Liver (tissue), 3 donors: ENCODE measurements at regions not wholly inside any gene's neighbourhood (a gene's known extent, or its start where the extent isn't known, plus 50 kb on each side); places are given as distances from the start of the nearest gene placed in this dataset.

Experiments
- EGR1 ChIP-seq, 2 donors: IDR thresholded peaks; 2 replicates each; pipeline ENCODE4 v1.6.1; 2016 to 2018; ENCODE audit warnings: antibody characterized with exemption in 2 of 2, low read depth in 2 of 2
- JUND ChIP-seq, 2 donors: IDR thresholded peaks; 2 replicates each; pipeline ENCODE4 v1.6.1; 2016; ENCODE audit warnings: antibody characterized with exemption in 2 of 2
- RAD21 ChIP-seq, 2 donors: IDR thresholded peaks; 2 replicates each; pipeline ENCODE4 v1.6.1; 2016; ENCODE audit warnings: antibody characterized with exemption in 2 of 2, mild to moderate bottlenecking in 2 of 2
- SP1 ChIP-seq: IDR thresholded peaks from 2 replicates; pipeline ENCODE4 v1.6.1; 2018; ENCODE audit warnings: antibody characterized with exemption, mild to moderate bottlenecking
- TAF1 ChIP-seq: conservative IDR thresholded peaks from 2 replicates; pipeline ENCODE4 v1.6.1; 2016; ENCODE audit warnings: antibody characterized with exemption, mild to moderate bottlenecking
- TF ChIP-seq, protein P1 (sequence below): fragments of 150-350 bp; IDR thresholded peaks from 2 replicates; pipeline ENCODE4 v1.5.1; 2017; ENCODE audit warnings: improper control_type of control experiment, low read depth, low read length; ENCODE audit not compliant: missing input control
- donor health status: healthy.
- donor health status: healthy.

DNA sequence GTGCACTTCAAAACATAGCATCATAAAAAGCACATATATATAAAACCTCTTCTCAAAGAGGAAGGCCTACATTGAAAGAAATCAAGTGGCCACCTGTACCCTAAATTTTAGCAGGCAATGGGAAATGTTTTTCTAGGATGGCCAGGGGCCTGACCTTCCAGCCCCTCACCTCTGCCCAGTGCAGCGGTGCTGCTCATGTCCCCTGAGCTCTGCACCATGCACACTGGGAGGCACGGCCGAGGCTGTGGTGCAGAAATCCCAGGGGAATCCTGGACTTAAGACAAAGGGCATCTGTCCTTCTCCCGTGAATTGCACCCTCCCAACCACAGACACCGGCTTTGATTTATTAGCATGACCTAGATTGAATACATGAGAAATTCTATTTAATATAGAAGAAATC, 551.4 kb downstream of the GLRX3 start:
- TF ChIP-seq, protein P1, sequence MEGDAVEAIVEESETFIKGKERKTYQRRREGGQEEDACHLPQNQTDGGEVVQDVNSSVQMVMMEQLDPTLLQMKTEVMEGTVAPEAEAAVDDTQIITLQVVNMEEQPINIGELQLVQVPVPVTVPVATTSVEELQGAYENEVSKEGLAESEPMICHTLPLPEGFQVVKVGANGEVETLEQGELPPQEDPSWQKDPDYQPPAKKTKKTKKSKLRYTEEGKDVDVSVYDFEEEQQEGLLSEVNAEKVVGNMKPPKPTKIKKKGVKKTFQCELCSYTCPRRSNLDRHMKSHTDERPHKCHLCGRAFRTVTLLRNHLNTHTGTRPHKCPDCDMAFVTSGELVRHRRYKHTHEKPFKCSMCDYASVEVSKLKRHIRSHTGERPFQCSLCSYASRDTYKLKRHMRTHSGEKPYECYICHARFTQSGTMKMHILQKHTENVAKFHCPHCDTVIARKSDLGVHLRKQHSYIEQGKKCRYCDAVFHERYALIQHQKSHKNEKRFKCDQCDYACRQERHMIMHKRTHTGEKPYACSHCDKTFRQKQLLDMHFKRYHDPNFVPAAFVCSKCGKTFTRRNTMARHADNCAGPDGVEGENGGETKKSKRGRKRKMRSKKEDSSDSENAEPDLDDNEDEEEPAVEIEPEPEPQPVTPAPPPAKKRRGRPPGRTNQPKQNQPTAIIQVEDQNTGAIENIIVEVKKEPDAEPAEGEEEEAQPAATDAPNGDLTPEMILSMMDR: no peak
- TF ChIP-seq EGR1 (IDR thresholded peaks at IDR 0.05; ENCODE audit: low read depth in 2 of 2) (no peak), TAF1 (no peak), JUND (IDR thresholded peaks at IDR 0.05) (no peak), SP1 (no peak), RAD21 (IDR thresholded peaks at IDR 0.05) (no peak)
